Activated CD8-positive, alpha-beta memory T cell treated with anti-CD3 and anti-CD28 coated beads, Interleukin-2, amount 50 U/mL, for 1 hour (primary cell): ENCODE measurements at regions not wholly inside any gene's neighbourhood (a gene's known extent, or its start where the extent isn't known, plus 50 kb on each side); places are given as distances from the start of the nearest gene placed in this dataset.
"Not testable (repeated sequence)": the region's sequence is repeated elsewhere in the genome, so short reads cannot be mapped to it uniquely, and the experiment has no call there.

Experiments
- DNase-seq: peaks from one replicate; pipeline ENCODE4 v3.0.0-alpha.2; 2020; ENCODE audit errors: extremely low read depth

DNA sequence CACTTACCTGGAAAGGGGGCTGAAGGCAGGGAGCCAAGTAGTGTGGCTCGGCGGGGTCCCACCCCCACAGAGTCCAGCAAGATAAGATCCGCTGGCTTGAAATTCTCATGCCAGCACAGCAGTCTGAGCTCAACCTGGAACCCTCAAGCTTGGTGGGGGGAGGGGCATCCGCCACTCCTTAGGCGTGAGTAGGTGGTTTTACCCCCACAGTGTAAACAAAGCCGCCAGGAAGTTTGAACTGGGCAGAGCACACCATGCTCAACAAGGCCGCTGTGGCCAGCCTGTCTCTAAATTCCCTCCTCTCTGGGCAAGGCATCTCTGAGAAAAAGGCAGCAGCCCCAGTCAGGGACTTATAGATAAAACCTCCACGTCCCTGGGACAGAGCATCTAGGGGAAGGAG, 156.3 kb downstream of the KBTBD8 start:
- no peak for DNase-seq

DNA sequence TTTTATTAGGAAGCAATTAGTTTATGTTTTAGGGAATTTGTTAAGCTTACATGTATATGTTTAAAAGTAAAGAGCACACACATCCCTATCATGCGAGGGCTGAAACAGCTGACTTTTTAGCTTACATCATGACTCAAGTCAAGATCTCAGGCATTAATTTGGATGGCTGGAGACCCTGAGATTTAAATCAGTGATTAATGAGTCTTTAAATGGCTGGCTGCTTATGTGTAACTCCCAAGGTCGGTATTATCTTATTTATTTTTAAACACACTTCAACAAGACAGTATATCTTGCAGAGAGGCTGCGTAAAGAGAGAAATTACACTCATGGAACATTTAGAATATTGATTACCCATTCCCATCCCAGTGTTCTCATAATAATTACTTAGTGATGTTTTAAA, 169.4 kb downstream of the KBTBD8 start:
- DNase-seq = no peak

DNA sequence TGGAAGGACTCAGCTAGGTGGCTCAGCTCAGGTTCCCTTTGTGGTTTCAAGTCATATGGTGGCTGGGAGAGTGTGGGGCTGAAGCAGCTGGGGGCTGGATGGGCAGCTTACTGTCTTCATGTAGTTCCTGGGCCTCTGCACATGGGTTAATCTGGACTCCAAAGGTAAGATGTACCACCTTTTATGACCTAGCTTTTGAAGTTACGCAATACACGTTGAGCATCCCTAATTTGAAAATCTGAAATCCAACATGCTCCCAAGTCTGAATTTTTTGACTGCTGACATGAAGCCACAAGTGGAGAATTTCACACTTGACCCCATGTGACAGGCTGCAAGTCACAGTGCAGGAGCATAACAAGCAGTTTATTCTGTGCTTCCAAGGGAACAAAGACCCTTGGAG, 173.7 kb downstream of the KBTBD8 start:
- no peak for DNase-seq

DNA sequence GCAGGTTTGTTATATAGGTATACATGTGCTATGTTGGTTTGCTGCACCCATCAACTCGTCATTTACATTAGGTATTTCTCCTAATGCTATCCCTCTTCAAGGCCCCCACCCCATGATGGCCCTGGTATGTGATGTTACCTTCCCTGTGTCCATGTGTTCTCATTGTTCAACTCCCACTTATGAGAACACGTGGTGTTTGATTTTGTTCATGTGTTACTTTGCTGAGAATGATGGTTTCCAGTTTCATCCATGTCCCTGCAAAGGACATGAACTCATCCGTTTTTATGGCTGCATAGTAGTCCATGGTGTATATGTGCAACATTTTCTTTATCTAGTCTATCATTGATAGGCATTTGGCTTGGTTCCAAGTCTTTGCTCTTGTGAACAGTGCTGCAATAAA, 175.0 kb downstream of the KBTBD8 start:
- not testable (repeated sequence) for DNase-seq

DNA sequence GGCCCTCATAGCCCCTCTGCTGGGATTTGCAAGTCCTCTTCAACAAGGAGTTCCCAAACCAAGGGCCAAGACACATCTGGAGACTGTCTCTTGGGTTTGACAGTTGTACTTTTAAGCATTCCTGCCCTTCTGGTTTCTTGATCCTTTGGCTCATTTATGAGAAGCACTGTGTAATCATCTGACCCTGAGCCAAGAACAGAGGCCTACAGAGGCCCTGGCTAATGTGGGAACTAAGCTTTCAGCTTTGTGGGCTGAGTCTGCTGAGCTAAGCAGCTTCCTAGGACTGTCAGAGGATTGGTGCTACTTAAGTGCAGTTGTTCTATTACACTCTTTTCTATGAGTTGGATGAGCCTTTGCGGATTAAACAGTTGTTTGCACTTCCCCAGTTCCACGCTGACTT, 178.3 kb downstream of the KBTBD8 start:
- DNase-seq = no peak

DNA sequence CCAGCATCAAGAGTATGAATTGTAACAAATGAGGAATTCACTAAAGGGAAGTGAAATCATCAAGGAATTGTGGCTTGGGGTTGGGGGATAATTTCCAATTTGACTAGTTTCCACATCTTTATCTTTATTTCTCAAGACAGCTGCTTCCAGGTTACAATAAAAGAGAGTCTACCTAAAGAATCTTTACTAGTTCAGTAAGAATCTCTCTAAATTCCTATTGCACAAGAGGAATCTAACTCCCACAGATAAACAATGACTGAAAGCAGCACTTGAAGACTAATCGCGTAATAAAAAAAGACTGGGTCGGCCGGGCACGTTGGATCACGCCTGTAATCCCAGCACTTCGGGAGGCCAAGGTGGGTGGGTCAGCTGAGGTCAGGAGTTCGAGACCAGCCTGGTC, 194.4 kb downstream of the KBTBD8 start:
- DNase-seq = no peak

DNA sequence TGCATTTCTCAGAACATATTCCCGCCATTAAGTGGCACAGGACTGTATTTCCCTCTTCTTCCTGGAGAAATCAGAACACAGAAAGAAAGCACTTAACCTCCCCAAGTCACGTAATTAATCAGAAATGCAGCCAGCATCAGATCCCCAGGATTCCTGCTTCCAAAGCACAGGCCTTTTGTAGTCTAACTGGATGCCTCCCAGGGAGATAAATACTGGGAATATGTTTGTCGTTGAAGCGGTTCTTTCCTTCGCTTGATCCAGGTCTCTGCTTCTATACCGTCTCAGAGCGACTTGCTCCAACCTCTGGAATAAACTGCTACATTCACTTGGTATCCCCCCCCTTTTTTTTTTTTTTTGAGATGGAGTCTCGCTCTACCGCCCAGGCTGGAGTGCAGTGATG, 198.6 kb downstream of the KBTBD8 start:
- DNase-seq = no peak

DNA sequence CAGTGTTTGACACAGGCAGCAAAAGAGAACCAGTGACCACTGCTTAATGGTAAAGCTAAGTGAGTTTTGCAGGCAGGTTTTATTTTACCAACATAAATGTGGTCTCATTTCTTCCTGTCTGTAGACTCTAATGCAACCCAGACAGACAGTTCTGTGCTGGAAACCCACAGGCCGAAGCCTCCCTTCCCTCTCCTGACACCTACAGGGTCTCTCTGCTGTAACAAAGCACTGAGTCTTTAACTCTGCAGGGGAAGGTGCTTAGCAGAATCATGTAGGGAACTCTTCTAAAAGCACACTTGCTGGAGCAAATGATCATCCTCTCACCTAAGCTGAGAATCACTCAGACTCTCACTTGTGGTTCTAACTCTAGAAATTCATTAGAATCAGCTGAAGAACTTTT, 200.3 kb downstream of the KBTBD8 start:
- no peak for DNase-seq

DNA sequence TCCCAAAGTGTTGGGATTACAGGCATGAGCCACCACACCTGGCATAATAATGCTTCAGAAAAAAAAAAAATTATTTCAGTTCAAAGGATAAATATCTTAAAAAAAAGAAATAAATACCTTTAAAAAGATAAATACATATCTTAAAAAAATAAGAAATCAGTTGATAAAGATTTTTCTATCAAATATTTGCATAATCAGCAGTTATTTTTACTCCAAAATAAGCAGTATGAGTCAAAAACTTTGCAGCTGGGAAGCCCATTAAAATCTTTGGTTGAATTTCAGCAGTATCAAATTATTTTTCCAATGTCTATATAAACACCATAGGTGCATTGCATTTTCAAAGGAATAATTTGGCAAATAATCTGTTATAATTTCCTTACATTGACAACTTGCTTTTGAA, 202.5 kb downstream of the KBTBD8 start:
- no peak for DNase-seq

DNA sequence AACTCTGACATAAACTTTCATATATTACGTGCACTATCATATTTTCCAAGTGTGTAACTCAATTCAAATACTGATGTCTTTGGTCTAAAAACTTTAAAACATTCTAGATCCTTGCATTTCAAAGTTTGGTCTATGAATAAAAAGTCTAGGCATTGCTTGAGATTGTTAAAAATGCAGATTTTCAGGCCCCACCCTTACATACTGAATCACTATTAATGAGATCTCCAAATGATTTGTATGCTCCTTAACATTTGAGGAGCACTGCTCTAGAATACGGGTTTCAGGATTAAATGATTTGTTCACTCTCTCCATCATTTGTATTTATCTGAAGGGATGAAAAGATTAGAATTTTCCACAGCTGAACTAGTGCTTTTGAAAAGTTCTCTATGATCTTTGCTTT, 202.9 kb downstream of the KBTBD8 start:
- DNase-seq = no peak

DNA sequence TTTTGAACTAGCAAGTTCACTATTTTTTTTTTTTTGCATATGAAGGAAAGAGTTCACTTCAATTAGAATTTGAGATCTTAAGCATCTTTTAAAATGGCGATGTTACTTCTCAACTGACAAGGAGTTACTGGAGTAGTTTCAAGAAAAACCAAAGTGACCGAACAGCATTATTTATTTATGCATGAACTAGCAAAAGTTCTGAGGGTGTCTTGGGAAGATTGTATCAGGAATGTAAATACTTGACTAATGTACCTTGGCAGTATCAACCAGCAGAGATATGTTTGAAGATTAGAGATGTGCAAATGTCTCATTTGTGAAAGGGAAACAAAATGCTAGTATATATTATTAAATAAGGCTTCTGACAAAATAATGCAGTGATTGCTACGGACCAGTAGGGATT, 203.9 kb downstream of the KBTBD8 start:
- DNase-seq = no peak

DNA sequence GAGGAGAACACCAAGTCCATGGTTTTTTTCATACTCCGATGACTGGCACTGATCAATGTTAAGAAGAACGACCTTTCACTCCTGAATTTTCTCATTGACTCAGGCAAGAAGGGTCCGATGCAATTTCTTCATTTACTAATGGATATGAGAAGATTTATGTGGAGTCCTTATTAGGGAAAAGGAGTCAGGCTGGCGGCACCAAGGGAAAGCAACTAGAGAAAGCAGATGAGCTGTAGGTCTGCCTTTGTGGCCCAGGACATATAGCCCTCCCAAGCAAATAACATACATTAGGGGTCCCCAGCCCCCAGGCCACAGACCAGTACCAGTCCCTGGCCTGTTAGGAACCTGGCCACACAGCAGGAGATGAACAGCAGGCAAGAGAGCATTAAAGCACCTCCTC, 206.8 kb downstream of the KBTBD8 start:
- no peak for DNase-seq

DNA sequence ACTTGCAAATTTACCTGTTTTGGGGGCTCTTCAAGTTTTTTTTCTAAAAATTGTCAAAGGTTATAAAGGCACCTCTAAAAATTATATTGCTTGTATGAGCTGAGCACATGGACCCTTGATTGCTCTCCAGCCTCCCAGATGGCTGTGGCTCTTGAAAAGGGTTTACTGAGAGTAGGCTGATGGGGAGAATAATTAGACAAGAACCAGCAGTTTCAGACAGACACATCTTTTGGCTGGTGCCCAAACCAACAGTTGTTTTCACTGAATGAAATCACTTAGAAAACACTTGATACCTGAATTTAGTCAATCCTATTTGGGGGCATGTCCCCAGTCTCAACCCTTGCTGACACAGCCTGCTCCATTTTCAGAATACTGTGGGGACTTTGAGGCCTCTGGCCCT, 217.6 kb downstream of the KBTBD8 start:
- no peak for DNase-seq

DNA sequence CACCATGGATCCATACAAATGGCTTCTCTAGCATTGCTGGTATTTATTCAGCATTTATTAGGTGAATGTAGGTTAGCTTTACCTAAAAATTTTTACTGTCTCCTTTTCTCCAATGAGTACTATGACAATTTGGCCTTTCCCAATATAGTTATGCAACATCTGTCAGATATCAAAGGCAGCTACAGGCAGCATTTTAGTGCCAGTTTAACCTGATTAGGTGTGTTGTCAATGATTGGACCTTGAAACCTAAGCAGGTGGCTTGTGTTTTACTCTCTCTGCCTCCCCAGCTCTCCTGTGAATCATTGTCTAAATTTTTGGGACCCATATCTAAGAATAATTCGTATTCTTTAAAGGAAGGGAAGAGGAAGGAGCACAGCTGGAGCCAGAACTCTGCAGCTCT, 228.9 kb downstream of the KBTBD8 start:
- no peak for DNase-seq

DNA sequence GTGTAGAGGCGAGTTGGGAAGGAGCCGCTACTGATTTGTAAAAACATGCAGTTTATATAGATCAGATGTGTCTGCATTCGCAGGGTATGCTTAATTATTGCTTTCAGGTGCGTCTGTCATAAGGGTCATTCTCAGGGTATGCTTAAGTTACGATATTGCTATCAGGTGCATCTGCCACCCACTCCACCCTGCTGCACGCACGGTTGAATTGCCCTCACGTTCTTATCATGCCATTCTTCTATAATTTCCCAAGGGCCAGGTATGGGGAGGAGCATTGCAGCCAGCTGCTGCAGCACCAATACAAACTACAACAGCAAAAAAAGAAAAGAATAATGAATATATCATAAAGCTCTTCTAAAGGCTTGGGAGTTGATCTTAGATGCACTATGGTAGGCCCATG, 230.0 kb downstream of the KBTBD8 start:
- DNase-seq = no peak

DNA sequence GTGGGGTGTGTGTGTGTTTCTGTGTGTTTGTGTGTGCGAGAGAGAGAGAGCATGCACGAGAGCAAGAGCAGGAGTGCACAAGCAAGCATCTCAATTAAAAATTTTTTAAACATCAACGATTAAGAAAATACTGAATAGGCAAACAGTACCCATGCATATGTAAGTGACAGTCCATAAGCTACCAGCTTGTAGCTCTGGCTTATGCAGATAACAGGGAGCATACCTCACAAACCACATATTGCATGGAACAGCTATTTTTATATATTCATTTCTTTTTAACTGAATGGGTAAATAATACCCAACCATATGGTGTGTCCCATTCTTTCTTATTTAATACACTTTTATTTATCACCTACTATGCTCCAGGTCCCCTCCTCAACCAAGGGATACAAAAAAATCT, 234.5 kb downstream of the KBTBD8 start:
- no peak for DNase-seq

DNA sequence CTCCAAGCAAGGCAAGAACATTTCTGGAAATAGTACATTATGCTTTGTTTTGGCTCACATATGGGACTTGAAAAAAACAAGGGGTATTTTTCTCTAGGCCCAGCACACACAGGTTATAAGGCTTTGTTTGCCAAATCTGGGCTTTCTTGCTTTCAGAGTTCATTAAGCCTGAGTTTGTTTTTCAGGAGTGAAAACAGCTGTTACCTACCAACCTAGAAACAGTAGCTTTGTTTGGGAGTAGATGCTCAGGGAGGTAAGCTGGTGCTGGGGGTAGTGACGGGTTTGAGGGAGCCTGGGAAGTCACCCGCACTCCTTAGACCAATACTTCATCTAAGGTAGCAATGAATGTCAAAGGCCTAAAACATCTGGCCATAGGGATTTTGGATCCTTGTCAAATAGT, 241.2 kb downstream of the KBTBD8 start:
- DNase-seq = no peak

DNA sequence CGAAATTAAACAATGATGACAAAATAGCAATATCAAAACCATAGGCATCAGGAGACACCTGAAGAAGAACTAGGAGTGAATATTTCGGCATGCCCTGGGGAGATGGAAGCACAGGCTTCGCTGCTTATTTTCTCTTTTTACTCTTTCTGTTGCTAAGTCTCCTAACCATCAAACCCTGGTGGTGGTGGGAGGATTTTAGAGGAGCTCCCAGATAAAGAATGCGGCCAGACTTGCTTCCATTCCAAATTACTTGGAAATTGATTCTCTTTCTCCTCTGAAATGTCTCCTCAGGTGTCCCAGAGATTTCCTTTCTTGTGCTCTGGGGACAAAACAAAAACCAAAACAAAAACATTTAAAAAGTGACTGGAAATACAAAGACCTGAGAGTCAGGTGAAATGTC, 243.0 kb downstream of the KBTBD8 start:
- no peak for DNase-seq

DNA sequence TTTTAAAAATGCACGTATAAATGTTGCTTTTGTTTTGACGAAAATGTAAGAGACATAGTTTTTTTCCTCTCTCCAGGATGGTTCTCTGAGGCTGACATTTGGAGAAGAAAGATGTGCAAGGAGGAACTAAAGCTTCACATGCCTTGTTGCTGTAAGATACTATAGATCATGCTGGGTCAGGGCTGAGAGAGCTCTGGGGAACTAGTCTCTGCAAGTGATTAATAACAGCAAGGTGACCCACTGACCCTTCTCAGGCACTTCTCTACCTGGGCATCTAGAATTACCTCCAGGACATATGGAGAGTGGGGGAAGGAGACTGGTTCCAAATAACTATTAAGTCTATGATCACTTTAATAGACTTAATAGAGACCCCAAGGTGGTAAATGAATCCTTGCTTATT, 246.0 kb downstream of the KBTBD8 start:
- no peak for DNase-seq

DNA sequence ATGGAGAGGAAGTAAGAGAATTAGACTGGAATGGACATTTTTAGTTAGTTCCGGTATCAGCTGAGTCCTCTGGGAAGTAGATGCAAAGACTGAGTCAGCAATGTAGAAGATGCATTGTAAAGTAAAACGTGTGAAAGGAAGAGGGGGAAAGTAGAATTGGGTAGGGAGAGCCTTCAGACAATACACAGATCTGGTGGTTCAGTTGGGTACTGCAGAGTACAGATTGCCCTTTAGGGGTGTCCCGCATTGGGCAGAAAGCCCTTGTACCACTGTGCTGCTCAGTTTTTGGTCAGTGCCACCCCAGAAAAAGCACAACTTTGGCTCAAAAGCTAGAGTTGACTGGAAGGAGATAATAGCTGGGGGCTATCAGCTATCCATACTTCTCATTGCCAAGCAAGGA, 247.4 kb downstream of the KBTBD8 start:
- DNase-seq = no peak

DNA sequence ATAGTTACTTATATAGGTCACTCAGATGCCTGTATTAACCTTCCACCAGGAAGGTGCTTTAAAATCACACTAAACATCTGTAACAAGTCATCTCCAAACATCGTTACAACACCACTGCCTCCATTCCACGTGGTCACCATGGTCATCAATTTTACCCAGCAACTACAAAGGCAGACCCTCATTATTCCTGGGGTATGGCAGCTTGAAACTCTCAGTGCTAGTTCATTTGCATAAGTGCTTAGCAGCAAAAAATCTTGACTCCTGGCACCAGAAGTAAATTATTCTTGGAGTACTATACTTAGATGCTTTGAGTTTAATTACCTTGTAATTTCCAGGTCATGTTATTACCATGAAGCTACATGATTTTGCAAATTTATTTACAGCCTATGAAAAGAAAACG, 250.6 kb downstream of the KBTBD8 start:
- DNase-seq = no peak

DNA sequence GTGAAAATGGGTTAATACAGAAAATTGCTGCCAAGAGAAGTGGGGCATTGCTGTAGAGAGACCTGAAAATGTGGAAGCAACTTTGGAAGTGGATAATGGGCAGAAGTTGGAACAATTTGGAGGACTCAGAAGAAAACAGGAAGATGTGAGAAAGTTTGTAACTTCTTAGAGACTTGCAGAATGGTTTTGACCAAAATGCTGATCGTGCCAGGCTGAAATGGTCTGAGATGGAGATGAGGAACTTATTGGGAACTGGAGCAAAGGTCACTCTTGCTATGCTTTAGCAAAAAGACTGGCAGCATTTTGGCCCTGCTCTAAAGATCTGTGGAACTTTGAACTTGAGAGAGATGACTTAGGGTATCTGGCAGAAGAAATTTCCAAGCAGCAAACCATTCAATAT, 254.8 kb downstream of the KBTBD8 start:
- not testable (repeated sequence) for DNase-seq

DNA sequence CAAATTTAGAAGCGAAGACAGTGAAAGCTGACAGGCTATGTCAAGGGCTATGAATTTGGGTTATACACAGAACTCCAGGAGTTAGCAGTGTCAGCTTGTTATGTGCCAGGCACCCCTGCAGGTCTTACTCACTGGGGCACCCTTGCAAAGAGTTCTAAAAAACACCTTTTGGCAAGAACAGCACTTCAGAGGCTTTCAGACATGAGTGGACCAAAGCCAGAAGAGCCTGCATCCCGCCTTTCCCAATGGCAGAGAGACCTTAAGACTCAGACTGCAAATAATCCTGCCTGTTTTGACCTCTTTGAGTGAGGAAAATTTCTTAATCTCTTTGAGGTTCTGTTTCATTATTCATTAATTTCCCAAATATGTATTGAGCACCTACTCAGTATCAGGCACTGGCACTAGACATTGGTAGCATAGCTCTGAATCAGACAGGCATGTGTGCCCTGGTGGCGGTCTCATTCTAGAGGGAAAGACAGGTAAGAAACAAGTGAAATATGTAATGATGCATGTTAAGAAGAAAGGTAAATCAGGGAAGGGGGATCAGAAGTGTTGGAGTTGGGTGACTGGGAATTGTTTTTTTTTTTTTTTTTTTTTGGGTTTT, 280.0 kb downstream of the KBTBD8 start:
- DNase-seq = no peak

DNA sequence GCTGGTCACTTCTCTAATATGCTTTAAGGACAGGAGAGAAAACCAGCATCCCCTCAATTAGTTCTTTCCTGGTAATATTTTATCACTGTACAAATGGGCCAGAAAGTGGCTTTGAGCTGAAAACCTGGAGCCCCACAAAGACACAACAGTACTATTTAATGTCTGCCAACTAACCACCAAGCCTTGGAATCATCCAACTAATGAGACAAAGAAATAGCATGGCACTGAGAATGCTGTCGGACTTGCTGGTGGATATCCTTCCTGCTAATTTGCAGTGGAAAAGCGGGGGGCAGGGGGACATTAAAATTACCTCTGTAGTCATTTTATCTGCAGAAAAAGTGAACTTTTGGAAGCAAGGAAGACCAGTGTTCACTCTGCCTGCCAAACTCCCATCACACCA, 288.5 kb downstream of the KBTBD8 start:
- DNase-seq = no peak
